Right lobe of liver (tissue), 6 donors: ENCODE measurements at regions not wholly inside any gene's neighbourhood (a gene's known extent, or its start where the extent isn't known, plus 50 kb on each side); places are given as distances from the start of the nearest gene placed in this dataset.

Experiments
- ATAC-seq, 4 donors: fragments of 200-7000 bp; cut with Tn5 transposase; one replicate each; pipeline ENCODE4 v1.9.1; 2020; ENCODE audit warnings: mild to moderate bottlenecking in 4 of 4, moderate library complexity in 4 of 4
- DNase-seq, 3 donors: peaks; one replicate each; pipeline ENCODE4 v3.0.0-alpha.2; 2020
- H3K27ac ChIP-seq, 3 donors: fragments of 200-600 bp; one replicate each; pipeline ENCODE4 v1.8.0; 2022
- H3K27me3 ChIP-seq, 2 donors: fragments of 200-600 bp; one replicate each; pipeline ENCODE4 v1.8.0; 2022
- H3K36me3 ChIP-seq, 4 donors: fragments of 200-600 bp; sonication (generic) in 1 of 4; one replicate each; pipeline versions ENCODE4 v1.5.1 to v1.8.0; 2017 to 2022; ENCODE audit warnings: control low read depth in 1 of 4
- H3K4me1 ChIP-seq, 4 donors: fragments of 200-600 bp; sonication (generic) in 1 of 4; one replicate each; pipeline versions ENCODE4 v1.5.1 to v1.8.0; 2017 to 2022; ENCODE audit warnings: control low read depth in 1 of 4
- H3K4me3 ChIP-seq, 3 donors: fragments of 200-600 bp; one replicate each; pipeline ENCODE4 v1.8.0; 2022
- H3K9me3 ChIP-seq, 4 donors: fragments of 200-600 bp; sonication (generic) in 1 of 4; one replicate each; pipeline versions ENCODE4 v1.5.1 to v1.8.0; 2017 to 2022; ENCODE audit warnings: control low read depth in 1 of 4
- CTCF ChIP-seq, 4 donors: fragments of 200-600 bp in 3 of 4; fragments of 450-650 bp in 1 of 4; IDR thresholded peaks; one replicate each; pipeline versions ENCODE4 v1.5.1 to v1.8.0; 2016 to 2022; ENCODE audit warnings: antibody characterized with exemption in 4 of 4, mild to moderate bottlenecking in 2 of 4
- POLR2A ChIP-seq: fragments of 450-650 bp; IDR thresholded peaks from one replicate; pipeline ENCODE4 v1.6.1; 2017; ENCODE audit warnings: antibody characterized with exemption, mild to moderate bottlenecking
- WGBS: methylation state at CpG from one replicate; pipeline ENCODE4 v1.1.6; 2018; ENCODE audit warnings: low coverage, low lambda C conversion rate; ENCODE audit not compliant: insufficient coverage; ENCODE audit errors: missing lambda C conversion rate; 5-methylcytosine and 5-hydroxymethylcytosine counted together
- intact Hi-C, 2 donors: fragments of 100-400 bp; cut with DNase I; formaldehyde crosslinking; loops; one replicate each; pipeline versions ENCODE4 v1.11.2 to v1.14.1; 2022
- donor health status: DM: no; HTN: yes; CAD: no.
- donor health status: DM: no; HTN: no; CAD: no.
- donor health status: DM: no; HTN: no; CAD: no.
- donor health status: DM: no; HTN: yes; CAD: no.
- donor health status: DM: no; HTN: yes; CAD: no.

GRCh38 chr9:11159318-11159862 is 546.6 kb upstream of the PTPRD start:
- DNase-seq = no peak
- WGBS = 72% methylated on average over 1 of the region's 1 CpG
- Histone ChIP-seq H3K4me1 (no peaks in the 10 kb centered on the region), H3K9me3 (no peaks in the 10 kb centered on the region), H3K4me3 (no peak overlapping the region), H3K27me3 (no peaks in the 10 kb centered on the region), H3K27ac (no peak overlapping the region), H3K36me3 (no peaks in the 10 kb centered on the region)
- no peak for ATAC-seq
- intact Hi-C loops = no loop called here
- TF ChIP-seq CTCF (IDR thresholded peaks at IDR 0.05) (no peak), POLR2A (no peak)

GRCh38 chr9:11163843-11164242 is 551.0 kb upstream of the PTPRD start:
- intact Hi-C loops = no loop called here
- H3K36me3 ChIP-seq = no peaks in the 10 kb centered on the region
- H3K4me1 ChIP-seq = no peaks in the 10 kb centered on the region
- DNase-seq = no peak
- no peak for ATAC-seq
- no peak for TF ChIP-seq POLR2A
- no peak for TF ChIP-seq CTCF (IDR thresholded peaks at IDR 0.05)
- no peak overlapping the region for H3K27ac ChIP-seq
- no peak overlapping the region for H3K4me3 ChIP-seq
- no peaks in the 10 kb centered on the region for H3K9me3 ChIP-seq
- H3K27me3 ChIP-seq = no peaks in the 10 kb centered on the region
- WGBS = 60% methylated on average over 2 of the region's 2 CpGs

GRCh38 chr9:11182001-11182400 is 569.2 kb upstream of the PTPRD start:
- ATAC-seq = no peak
- H3K27ac ChIP-seq = no peak overlapping the region
- TF ChIP-seq POLR2A = no peak
- TF ChIP-seq CTCF (IDR thresholded peaks at IDR 0.05) = no peak
- WGBS = 71% methylated on average over 2 of the region's 2 CpGs
- no peak for DNase-seq
- H3K4me1 ChIP-seq = no peaks in the 10 kb centered on the region
- intact Hi-C loops = no loop called here
- no peak overlapping the region for H3K4me3 ChIP-seq
- no peaks in the 10 kb centered on the region for H3K36me3 ChIP-seq
- H3K27me3 ChIP-seq = no peaks in the 10 kb centered on the region
- no peaks in the 10 kb centered on the region for H3K9me3 ChIP-seq

GRCh38 chr9:11190719-11191118 is 577.9 kb upstream of the PTPRD start:
- no peak for TF ChIP-seq POLR2A
- no peak for TF ChIP-seq CTCF (IDR thresholded peaks at IDR 0.05)
- intact Hi-C loops = no loop called here
- WGBS = 5% methylated on average over 1 of the region's 1 CpG
- Histone ChIP-seq H3K27me3 (no peaks in the 10 kb centered on the region), H3K4me3 (no peak overlapping the region), H3K4me1 (no peaks in the 10 kb centered on the region), H3K9me3 (no peaks in the 10 kb centered on the region), H3K36me3 (no peaks in the 10 kb centered on the region), H3K27ac (no peak overlapping the region)
- DNase-seq (no peak), ATAC-seq (no peak)

GRCh38 chr9:11192993-11193392 is 580.2 kb upstream of the PTPRD start:
- Histone ChIP-seq H3K9me3 (no peaks in the 10 kb centered on the region), H3K27ac (no peak overlapping the region), H3K4me3 (no peak overlapping the region), H3K36me3 (no peaks in the 10 kb centered on the region), H3K27me3 (no peaks in the 10 kb centered on the region), H3K4me1 (no peaks in the 10 kb centered on the region)
- intact Hi-C loops = no loop called here
- ATAC-seq (no peak), DNase-seq (no peak)
- WGBS = 24% methylated on average over 1 of the region's 1 CpG
- TF ChIP-seq CTCF (IDR thresholded peaks at IDR 0.05) (no peak), POLR2A (no peak)
